Right ventricle myocardium inferior (tissue), 1 donor: ENCODE measurements at regions not wholly inside any gene's neighbourhood (a gene's known extent, or its start where the extent isn't known, plus 50 kb on each side); places are given as distances from the start of the nearest gene placed in this dataset.

ENCODE experiments used
- ATAC-seq: fragments of 200-7000 bp; cut with Tn5 transposase; one replicate; pipeline ENCODE4 v1.9.1; 2020; ENCODE audit warnings: mild to moderate bottlenecking, moderate library complexity
- DNase-seq: peaks from one replicate; pipeline ENCODE4 v3.0.0; 2021; ENCODE audit errors: missing footprints
- intact Hi-C: fragments of 100-400 bp; cut with DNase I; formaldehyde crosslinking; loops from one replicate; pipeline ENCODE4 v1.11.0; 2022
- donor health status: DM: no; HTN: yes; CAD: no; lungs with severe emphysema.

DNA sequence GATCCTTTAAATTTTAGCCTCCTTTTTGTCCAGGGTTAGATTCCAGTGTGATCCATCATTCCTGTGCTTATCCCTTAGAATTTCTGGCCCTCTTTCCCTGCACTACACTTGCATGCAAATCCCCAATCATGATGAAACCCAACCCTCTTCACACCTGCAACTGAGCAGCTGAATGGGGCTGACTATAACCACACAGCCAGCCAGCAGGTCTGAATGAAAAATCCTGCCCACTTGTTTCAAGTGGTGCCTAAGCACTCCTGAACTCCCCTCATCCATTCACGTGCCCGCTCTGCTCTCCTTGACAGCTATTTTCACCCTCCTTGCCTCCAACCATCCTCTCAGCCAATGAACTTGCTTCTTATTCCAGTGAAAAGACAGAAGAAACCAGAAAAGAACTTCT is 80.5 kb upstream of the AFF3 start:
- no peak for ATAC-seq
- intact Hi-C loops = no loop called here
- no peak for DNase-seq

DNA sequence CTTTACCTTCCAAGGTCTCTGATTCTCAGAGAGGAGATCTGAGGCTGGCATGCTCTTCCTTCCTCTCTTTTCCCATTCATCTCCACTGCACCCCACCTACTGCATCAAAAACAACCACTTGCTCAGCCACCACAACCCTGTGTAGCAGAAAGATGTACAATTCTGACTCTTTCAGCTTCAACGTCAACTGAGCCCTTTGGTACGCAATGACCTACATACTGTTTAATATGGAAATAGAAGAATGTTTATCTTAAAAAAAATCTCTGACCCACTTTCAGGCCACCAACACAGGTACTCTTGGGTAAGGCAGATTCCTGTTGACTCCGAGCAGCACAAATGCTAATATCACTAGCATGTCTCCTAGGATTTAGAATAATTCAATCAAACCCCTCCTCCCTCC is 76.2 kb upstream of the AFF3 start:
- intact Hi-C loops = no loop called here
- ATAC-seq (no peak), DNase-seq (no peak)

DNA sequence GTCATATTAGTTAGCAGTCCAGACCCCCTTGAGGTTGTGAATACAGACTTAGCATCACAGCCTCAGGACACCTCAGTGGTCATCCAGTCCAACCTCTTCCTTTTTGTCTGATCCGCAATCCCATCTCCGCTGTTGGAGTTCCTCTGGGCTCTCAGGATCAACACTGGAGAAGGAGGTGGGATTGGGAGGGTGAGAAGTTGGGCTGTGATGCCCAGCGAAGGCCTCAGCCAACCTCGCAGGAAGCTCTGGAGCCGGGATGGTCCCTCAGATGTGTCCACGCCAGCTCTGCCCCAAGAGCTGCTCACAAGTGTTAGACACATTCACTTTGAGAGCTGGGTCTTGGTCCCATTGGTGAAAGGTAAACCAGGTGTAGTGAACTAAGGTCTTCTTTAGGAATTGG is 74.9 kb upstream of the AFF3 start:
- ATAC-seq (no peak), DNase-seq (no peak)
- intact Hi-C loops = no loop called here

DNA sequence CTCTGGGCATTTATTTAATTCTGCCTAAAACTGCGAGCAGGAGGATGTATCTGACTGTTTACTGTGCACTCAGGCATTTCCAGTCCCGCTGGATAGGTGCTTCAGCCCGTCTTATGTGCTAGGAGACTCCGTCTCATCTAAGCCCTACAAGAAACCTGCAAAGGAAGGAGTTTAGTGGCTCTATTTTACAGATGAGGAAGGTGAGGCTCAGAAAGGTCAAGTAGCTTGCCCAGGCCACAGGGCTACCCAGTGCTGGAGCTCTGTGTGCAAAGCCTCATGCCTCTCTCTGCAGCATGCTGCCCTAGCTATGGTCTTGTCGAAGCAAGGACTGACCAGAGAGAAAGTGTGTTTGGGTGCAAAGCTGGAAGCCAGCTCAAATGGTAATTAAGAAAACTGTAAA is 73.6 kb upstream of the AFF3 start:
- intact Hi-C loops = no loop called here
- no peak for DNase-seq
- no peak for ATAC-seq

DNA sequence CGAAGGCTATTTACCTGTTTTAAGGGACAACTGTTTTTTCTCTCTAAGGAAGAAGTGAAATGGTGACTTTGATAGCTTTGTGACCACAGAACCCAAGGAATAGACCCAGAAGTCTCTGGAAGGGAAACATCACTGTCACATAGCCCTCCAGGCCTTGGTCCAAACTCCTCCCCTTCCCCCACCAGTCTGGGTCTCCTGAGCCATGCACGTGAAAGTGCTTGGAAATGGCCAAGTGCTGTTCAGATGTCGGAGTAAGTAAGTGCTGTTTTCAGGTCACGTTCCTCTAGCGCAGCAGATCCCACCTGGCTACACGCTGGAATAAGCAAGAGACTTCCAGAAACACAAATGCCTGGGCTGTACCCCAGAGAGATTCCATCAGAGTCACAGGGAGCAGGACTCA is 73.0 kb upstream of the AFF3 start:
- DNase-seq (no peak), ATAC-seq (no peak)
- intact Hi-C loops = no loop called here

DNA sequence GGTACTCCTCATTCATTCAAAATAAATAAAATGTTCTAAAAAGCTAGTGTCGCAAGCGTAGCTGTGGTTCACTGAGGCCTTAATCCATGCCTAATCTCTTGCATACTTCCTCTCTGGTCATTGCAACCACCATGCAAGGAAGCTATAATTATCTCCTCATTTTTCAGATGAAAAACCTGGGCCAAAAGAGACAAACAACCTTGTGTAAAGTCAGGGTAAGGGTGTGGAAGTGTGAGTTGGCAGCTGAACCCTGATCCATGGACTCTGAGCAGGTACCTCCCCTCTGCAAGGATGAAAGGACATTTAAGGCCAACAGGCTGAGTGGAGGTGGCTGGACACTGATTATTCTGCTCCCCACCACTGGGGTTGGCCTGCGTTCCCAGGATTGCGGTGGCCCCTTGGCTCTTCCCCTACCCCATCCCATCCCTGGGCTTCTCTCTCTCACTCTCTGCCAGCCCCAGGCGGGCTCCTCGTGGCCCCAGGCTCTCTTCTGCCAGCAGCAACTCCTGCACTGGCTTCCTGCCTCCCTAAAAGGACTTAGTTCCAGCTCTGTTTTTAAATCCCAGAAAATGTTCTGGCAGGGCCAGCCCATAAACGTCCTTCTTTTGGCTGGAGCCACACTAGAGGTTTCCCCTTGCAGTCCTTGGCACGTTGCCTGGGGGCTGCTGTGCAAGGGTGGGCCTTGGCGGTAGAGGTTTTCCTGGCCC is 72.0 kb upstream of the AFF3 start:
- intact Hi-C loops = no loop called here
- peak; percentile 34 for ATAC-seq
- no peak for DNase-seq

DNA sequence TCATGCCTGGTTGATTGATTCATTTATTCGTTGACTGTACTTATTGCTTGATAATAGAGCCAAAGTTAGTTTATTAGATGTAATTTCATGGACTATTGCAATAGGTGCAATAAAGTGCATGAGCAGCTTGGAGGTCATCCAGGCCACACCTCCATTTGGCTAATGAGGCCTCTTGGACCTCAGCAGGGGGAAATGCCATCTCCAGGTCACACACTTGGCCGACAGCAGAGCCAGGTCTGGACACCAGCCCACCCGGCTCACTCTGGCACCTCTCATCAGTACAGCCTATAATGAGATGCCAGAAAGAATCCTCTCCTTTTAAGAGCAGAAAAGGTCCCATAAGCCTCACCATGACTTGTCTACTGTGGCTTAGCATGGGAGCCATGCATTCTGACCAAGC is 71.2 kb upstream of the AFF3 start:
- intact Hi-C loops = no loop called here
- DNase-seq (no peak), ATAC-seq (peak; percentile 89)

DNA sequence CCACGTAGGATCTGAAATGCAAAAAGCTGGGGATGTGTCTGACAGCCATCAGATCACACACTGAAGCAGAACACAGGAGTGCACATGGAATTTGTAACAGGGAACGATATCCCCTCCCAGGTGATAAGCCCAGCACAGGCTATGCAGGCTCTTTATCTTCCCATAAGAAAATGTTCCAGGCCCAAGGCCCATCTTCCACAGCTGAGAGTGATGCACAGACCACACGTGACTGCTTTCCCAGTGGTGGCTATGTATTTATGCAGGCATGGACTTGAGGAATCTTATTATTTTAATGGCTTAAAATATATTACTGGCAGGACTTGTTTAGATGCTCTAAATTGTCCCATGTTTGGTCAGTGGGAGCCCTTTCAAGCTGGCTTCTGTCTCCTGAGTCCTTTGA is 70.5 kb upstream of the AFF3 start:
- peak; percentile 36 for ATAC-seq
- intact Hi-C loops = no loop called here
- DNase-seq = no peak

DNA sequence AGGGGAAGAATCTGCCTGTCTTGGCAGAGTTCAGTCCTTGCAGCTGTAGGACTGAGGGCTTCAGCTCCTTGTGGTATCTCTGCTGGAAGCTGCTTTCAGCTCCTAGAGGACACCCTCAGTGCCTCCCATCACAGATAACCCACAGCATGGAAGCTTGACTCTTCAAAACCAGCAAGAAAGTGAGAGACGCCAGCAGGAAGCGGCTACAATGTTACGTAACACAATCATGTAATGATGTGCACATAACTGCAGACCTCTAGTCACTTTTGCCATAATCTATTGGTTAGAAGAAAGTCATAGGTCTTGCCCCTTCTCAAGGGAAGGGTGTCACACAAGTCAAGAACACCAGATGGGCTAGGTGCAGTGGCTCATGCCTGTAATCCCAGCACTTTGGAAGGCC is 69.1 kb upstream of the AFF3 start:
- intact Hi-C loops = no loop called here
- DNase-seq (no peak), ATAC-seq (no peak)

DNA sequence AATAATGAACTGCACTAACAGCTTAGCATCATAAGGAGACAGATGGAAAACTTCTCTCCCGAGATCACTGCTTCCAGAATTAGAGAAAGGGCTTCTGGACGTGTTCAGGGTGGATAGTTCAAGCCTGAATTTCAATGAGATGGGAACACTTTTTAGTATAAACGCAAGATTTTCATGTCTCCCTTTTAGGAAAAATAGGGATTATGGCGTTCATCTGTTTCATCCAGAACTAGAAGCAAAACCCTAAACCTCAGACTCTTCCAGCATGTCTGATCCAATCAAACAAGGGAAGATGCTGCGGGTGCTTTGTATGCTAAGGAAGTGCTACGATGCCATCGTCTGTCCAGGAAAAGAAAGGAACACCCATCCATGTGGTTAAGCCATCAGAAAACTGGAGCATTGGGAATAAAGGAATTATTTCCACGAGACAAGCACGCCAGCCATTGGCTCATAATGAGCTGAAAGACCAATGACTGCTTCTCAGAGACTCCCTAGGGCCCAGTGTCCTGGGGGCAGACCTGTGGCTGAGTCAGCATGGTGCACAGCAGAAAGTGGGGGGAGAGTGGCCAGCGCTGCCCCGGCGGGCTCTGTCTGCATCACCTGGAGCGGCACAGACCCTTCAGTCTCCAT is 65.9 kb upstream of the AFF3 start:
- ATAC-seq = no peak
- DNase-seq = no peak
- intact Hi-C loops = no loop called here

DNA sequence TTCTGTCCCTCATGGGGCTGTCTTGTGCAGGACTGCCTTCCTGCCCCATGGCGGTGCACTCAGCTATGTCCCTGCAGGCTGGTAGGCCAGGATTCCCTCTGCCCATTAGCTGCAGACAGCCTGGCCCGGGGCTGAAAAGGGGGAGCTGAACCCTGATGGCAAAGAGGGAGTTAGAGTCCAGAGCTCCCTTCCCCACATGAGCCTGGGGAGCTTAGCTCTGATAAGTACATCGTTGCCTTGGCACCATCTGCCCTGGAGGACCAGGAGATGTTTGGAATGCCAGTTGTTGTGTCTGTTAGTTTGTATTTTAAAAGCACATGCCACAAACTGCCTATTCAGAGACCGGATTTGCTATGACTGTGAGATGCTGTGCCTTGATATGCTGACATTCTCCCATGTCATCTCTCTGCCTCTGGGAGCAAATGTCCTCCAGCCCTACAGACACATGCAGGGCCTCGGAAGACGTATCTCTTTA is 65.1 kb upstream of the AFF3 start:
- DNase-seq (no peak), ATAC-seq (no peak)
- intact Hi-C loops = no loop called here

DNA sequence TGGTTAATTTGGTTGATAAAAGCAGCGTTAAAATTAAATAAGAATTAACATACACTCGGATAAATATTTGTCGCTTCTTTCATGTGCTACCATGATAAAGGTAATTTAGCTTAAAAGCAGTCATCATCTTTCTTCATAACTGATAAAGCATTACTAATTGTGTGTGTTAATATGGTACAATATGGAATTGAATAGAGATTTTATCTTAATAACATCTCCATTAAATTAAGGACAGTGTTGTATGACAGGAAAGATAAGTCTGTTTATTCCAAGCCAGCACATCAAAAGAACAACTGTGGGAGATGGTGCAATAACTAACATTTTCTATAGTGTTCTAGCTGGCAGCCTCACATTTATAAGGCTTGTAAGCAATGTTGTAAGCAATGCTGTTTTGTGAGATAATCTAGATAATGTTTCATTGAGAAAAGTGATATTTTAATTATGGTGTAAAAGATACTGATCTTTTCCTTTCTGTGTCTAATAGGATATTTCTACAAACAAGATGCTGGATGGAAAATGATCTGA is 64.4 kb upstream of the AFF3 start:
- no peak for ATAC-seq
- no peak for DNase-seq
- intact Hi-C loops = no loop called here

DNA sequence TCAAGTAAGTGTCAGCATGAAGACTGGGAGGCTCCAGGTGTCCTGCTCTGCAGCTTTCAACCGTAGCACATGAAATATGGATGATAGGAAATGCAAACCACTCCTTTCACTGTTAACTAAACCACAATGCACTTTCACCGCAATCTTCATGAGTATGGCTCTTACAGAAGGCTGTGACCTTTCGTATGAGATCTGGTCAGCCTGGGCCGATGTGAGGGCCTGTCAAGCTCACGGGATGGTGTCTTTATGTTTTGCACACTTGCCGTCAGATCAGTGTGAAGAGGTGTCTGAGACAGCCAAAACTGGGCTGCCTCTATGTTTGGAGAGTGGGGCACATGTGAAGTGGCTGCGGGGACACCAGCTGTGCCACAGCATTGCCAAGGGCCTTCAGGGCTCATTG is 62.8 kb upstream of the AFF3 start:
- DNase-seq = no peak
- intact Hi-C loops = no loop called here
- ATAC-seq = no peak

DNA sequence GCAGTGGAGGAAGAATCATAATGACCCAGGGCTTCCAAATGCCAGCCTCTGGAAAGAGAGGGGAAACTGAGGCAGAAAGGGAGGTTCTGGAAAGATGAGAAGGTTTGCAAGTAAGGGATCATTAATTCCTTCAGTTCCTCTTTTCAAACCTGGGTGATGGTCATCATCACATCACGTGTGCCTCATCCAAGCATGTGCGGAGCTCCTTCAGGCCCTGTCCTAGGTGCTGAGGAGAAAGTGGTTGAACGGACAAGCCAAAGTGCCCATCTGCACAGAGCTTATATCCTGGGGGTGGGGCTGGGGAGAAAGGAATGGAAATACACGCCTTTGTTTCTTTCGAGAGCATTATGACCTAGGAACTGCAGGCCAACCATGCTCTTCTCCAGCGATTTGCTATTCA is 60.2 kb upstream of the AFF3 start:
- DNase-seq = no peak
- intact Hi-C loops = no loop called here
- ATAC-seq = no peak

DNA sequence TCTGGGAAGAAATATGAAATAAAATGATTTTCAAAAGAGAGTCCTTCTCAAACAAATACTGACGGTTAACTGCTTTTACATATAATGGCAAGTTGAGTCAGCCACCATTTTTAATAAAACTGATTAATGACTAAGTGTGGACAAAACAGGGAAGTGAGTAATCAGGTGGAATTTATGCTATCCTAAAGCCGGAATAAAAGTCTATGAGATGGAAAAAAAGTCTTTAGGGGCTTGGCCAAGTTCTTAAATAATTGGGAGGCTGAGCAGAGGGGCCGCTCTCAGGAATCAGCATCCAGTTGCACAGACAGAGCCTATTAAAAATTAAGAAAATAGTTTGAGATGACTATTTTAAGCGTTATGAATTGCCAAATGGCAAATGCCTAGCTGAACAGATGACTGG is 58.6 kb upstream of the AFF3 start:
- intact Hi-C loops = no loop called here
- DNase-seq (no peak), ATAC-seq (no peak)

DNA sequence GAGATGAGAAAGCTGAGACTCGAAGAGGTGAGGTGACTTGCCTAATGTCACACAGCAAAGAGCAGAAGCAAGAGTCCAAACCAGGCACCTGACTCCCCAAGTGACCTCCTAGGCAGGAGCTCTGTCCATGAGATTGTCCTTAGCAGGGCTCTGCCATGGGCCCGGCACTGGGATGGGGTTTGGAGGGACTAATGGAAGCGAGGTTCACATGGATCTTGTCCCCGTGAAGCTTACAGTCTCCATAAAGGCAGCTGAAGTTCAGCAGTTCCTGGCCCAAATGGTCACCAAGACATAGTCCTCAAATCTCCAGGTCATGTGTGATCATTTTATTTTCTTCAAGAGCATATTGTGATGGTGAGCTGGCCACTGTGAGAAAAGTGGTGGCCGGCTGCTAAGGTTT is 57.0 kb upstream of the AFF3 start:
- DNase-seq (no peak), ATAC-seq (no peak)
- intact Hi-C loops = no loop called here

DNA sequence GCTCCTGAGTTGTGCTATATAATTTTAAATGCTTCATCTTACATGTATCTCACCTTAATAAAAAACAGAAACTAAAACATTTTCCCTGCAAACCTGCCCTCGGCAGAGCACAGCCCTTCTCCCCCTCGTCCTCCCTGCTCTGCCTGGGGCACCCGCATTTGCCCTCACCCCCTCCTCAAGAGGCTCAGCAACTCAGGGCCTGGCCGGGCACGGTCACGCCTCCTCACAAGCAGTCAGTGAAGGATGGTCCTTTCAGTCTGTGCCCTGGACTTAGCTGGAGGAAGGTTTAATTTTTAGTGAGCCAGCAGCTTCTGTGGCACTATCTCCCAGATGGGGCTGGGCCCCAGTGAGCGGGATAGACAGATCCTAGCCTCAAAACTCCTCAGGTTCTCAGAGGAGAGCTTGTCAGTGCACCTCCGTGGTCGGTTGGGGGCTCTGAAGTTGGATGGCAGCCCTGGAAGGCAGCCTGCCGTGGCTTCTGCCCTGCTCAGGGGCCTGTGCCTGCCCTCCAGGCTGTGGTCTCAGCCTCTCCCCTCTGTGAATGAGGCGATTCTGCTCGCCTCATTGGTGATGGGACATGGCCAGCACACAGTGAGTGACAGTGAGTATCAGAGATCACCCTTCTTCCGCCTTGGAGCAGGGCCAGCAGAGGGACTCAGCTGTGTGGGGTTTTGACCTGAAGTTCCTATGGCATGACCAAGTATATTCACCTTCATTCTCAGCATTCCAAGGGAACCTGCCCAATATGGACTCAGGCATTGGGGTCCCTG is 56.3 kb upstream of the AFF3 start:
- ATAC-seq = no peak

DNA sequence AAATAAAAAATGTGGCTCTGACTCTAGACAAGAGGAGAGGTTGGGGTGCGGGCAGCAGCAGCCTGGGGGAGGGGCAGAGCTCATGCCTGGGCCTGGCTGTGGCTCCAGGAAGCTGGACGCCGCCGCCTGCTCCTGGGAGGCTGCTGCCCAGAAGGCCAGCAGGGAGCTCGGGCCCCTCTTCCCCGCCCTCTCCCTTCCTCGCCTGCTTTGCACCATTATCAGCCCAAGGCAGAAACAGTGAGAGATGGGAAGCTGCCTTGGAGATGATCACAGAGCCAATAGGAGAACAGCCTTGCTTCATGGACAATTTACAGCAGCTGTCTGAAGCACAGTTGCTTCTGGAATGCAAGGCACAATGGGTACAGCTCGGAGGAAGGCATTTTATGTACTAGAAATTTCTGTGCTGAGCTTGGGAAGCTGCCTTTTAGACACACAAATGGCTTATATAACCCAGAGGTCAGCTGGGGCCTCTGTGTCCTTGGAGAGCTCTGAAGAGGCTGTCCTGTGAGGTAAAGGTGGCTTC is 55.3 kb upstream of the AFF3 start:
- ATAC-seq = peak; percentile 77
- intact Hi-C loops = no loop called here
- peak; percentile 81 for DNase-seq

More for the DNA sequence above, 56.3 kb upstream of the AFF3 start:
- intact Hi-C loops = no loop called here
- no peak for DNase-seq

DNA sequence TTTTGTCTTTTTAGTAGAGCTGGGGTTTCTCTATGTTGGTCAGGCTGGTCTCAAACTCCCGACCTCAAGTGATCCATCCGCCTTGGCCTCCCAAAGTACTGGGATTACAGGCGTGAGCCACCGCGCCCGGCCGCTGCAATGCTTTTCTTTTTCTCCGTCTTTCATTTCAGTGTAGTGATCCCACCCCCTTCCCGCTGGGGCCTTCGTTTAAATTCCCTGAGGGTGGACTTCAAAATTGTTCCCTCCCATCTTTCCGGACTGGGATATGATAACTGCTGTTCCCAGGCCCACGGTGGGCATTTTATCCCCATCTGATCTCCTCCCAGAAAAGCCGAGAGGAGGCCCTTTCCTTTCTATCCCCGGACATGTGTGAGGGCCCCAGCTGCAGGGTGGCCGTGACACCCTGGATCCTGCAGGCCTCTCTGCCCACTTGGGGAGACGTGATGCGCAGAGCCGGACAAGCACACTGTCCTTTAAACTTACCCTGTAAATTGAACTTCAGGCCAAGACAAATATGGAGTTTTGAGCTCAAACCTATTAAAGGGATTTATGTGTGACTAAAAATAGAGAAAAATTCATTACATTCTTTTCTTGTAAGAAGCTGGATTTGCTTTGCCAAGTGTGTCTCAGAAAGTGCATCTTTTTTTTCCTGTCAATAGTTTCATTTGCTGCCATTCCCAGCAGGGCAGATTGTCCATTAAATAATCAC is 54.5 kb upstream of the AFF3 start:
- no peak for ATAC-seq
- peak; percentile 50 for DNase-seq
- intact Hi-C loops = no loop called here
